ENCODE measurements at regions not wholly inside any gene's neighbourhood (a gene's known extent, or its start where the extent isn't known, plus 50 kb on each side); places are given as distances from the start of the nearest gene placed in this dataset.

DNA sequence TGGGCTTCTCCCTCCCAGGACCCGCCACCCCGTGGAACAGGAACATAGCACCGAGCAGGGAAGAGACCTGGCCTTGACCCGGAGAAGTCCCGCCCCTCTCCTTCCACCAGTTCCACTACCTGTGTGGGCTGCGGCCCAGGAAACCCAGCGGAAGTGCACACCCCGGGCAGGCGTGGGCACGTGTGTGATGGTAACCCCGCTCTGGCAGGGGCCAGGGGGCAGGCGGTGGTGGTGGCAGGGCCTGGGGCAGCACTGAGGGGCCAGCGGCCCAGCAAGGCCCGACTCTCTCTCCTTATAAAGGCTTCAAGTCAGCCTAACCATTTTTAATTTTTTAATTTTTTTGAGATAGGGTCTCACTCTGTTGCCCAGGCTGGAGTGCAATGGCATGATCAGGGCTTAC is 129.0 kb upstream of the FAM98A start:
- TF ChIP-seq, protein P1, sequence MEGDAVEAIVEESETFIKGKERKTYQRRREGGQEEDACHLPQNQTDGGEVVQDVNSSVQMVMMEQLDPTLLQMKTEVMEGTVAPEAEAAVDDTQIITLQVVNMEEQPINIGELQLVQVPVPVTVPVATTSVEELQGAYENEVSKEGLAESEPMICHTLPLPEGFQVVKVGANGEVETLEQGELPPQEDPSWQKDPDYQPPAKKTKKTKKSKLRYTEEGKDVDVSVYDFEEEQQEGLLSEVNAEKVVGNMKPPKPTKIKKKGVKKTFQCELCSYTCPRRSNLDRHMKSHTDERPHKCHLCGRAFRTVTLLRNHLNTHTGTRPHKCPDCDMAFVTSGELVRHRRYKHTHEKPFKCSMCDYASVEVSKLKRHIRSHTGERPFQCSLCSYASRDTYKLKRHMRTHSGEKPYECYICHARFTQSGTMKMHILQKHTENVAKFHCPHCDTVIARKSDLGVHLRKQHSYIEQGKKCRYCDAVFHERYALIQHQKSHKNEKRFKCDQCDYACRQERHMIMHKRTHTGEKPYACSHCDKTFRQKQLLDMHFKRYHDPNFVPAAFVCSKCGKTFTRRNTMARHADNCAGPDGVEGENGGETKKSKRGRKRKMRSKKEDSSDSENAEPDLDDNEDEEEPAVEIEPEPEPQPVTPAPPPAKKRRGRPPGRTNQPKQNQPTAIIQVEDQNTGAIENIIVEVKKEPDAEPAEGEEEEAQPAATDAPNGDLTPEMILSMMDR (IDR thresholded peaks at IDR 0.05; ENCODE audit: low read depth, low read length, poor library complexity, severe bottlenecking): no peak
- no peak for TF ChIP-seq EZH2phosphoT487 (IDR thresholded peaks at IDR 0.05; ENCODE audit: borderline replicate concordance, low read length)
